IMR-90 (cell line): ENCODE measurements at regions not wholly inside any gene's neighbourhood (a gene's known extent, or its start where the extent isn't known, plus 50 kb on each side); places are given as distances from the start of the nearest gene placed in this dataset.

Source experiments
- ATAC-seq: fragments of 200-7000 bp; cut with Tn5 transposase; 2 replicates; pipeline ENCODE4 v1.9.1; 2020; ENCODE audit warnings: low read depth, mild to moderate bottlenecking, moderate library complexity
- BruUV-seq: library from RNA; stranded (reverse); fragments of 400-500 nt; replicated peaks from 2 replicates; lab custom pipeline; 2021; lab: Mats Ljungman, UMichigan
- CTCF ChIA-PET: fragments of 300-600 bp; formaldehyde crosslinking; extraction: SDS; loops from one replicate; lab custom pipeline; 2021; ENCODE audit warnings: antibody characterized with exemption; lab: Yijun Ruan, JAX
- POLR2A ChIA-PET: fragments of 300-600 bp; sonication (Branson Sonifier 250); formaldehyde crosslinking; loops from one replicate; lab custom pipeline; 2022; ENCODE audit warnings: antibody characterized with exemption; ENCODE audit not compliant: unreplicated experiment; lab: Charles Lee
- DNase-seq: peaks from one replicate; pipeline ENCODE4 v3.0.0; 2013
- H2AFZ ChIP-seq: replicated peaks from 2 replicates; pipeline ENCODE3; 2013; ENCODE audit warnings: low read length, mild to moderate bottlenecking; ENCODE audit not compliant: poor library complexity
- H2AK5ac ChIP-seq: 2 replicates; pipeline ENCODE4 v1.6.1; 2013; ENCODE audit warnings: low read depth, low read length, inconsistent platforms
- H2AK9ac ChIP-seq: replicated peaks from 2 replicates; pipeline ENCODE3; 2013; ENCODE audit warnings: mild to moderate bottlenecking, low read depth, low read length, moderate library complexity; ENCODE audit not compliant: poor library complexity
- H2BK120ac ChIP-seq: 2 replicates; pipeline ENCODE4 v1.6.1; 2013; ENCODE audit warnings: low read depth, low read length, inconsistent platforms
- H2BK15ac ChIP-seq: 3 replicates; pipeline ENCODE4 v1.6.1; 2013; ENCODE audit warnings: low read depth, low read length, inconsistent platforms
- H2BK20ac ChIP-seq: 2 replicates; pipeline ENCODE4 v1.6.1; 2013; ENCODE audit warnings: low read depth, mild to moderate bottlenecking, inconsistent platforms, low read length, moderate library complexity
- H2BK5ac ChIP-seq: 2 replicates; pipeline ENCODE4 v1.6.1; 2013; ENCODE audit warnings: mild to moderate bottlenecking, low read depth, low read length, inconsistent platforms; ENCODE audit not compliant: poor library complexity, severe bottlenecking
- H3K14ac ChIP-seq: replicated peaks from 2 replicates; pipeline ENCODE4 v1.6.1; 2013; ENCODE audit warnings: low read depth, low read length, inconsistent platforms
- H3K18ac ChIP-seq: 2 replicates; pipeline ENCODE4 v1.6.1; 2013; ENCODE audit warnings: low read depth, low read length, control low read depth
- H3K23ac ChIP-seq: 2 replicates; pipeline ENCODE4 v1.6.1; 2013; ENCODE audit warnings: low read depth, low read length, inconsistent platforms
- H3K27ac ChIP-seq: 2 replicates; pipeline ENCODE4 v1.5.1; 2013; ENCODE audit warnings: mild to moderate bottlenecking, control low read depth, low read length; ENCODE audit not compliant: insufficient read depth
- H3K27me3 ChIP-seq: 2 replicates; pipeline ENCODE4 v1.6.1; 2013; ENCODE audit warnings: low read length; ENCODE audit not compliant: control insufficient read depth, insufficient read depth
- H3K36me3 ChIP-seq: 2 replicates; pipeline ENCODE4 v1.6.1; 2013; ENCODE audit warnings: low read length, mixed read lengths; ENCODE audit not compliant: control insufficient read depth, insufficient read depth
- H3K4ac ChIP-seq: 2 replicates; pipeline ENCODE4 v1.6.1; 2013; ENCODE audit warnings: low read depth, low read length, inconsistent platforms
- H3K4me1 ChIP-seq: 2 replicates; pipeline ENCODE4 v1.6.1; 2013; ENCODE audit warnings: low read length, mixed read lengths; ENCODE audit not compliant: control insufficient read depth, insufficient read depth
- H3K4me2 ChIP-seq: 2 replicates; pipeline ENCODE4 v1.6.1; 2013; ENCODE audit warnings: low read depth, mild to moderate bottlenecking, control low read depth, low read length, moderate library complexity
- H3K4me3 ChIP-seq: 2 replicates; pipeline ENCODE4 v1.5.1; 2013; ENCODE audit warnings: low read depth, mild to moderate bottlenecking, control low read depth, low read length, moderate library complexity; ENCODE audit not compliant: insufficient read depth
- H3K56ac ChIP-seq: 2 replicates; pipeline ENCODE4 v1.6.1; 2013; ENCODE audit warnings: low read length, inconsistent platforms; ENCODE audit not compliant: insufficient read depth; ENCODE audit errors: extremely low read depth
- H3K79me1 ChIP-seq, 2 experiments: 2 replicates each; pipeline ENCODE4 v1.6.1; 2013; ENCODE audit warnings: low read length in 2 of 2, inconsistent platforms in 1 of 2, low read depth in 1 of 2
- H3K9ac ChIP-seq: 2 replicates; pipeline ENCODE4 v1.6.1; 2013; ENCODE audit warnings: low read depth, low read length, control low read depth
- H3K9me1 ChIP-seq: 2 replicates; pipeline ENCODE4 v1.6.1; 2013; ENCODE audit warnings: low read length, inconsistent platforms; ENCODE audit not compliant: insufficient read depth
- H3K9me3 ChIP-seq: 2 replicates; pipeline ENCODE4 v1.6.1; 2013; ENCODE audit warnings: low read length; ENCODE audit not compliant: control insufficient read depth, insufficient read depth
- H4K20me1 ChIP-seq: 2 replicates; pipeline ENCODE4 v1.6.1; 2013; ENCODE audit warnings: low read length, inconsistent platforms; ENCODE audit not compliant: insufficient read depth
- H4K5ac ChIP-seq: 2 replicates; pipeline ENCODE4 v1.6.1; 2013; ENCODE audit warnings: mild to moderate bottlenecking, low read depth, low read length, control low read depth
- H4K8ac ChIP-seq, 2 experiments: 2 replicates each; pipeline ENCODE4 v1.6.1; 2013; ENCODE audit warnings: low read depth in 2 of 2, low read length in 2 of 2, control low read depth in 1 of 2, inconsistent platforms in 1 of 2
- H4K91ac ChIP-seq: 2 replicates; pipeline ENCODE4 v1.6.1; 2013; ENCODE audit warnings: low read depth, low read length, inconsistent platforms; ENCODE audit not compliant: insufficient read depth
- FOS ChIP-seq: fragments of 150-350 bp; IDR thresholded peaks from 2 replicates; pipeline ENCODE4 v1.6.1; 2016; ENCODE audit warnings: low read depth, low read length
- MAZ ChIP-seq: IDR thresholded peaks from 2 replicates; pipeline ENCODE4 v1.6.1; 2012; ENCODE audit warnings: low read depth, mild to moderate bottlenecking, low read length, improper control_type of control experiment, moderate library complexity, borderline replicate concordance
- MXI1 ChIP-seq: IDR thresholded peaks from 2 replicates; pipeline ENCODE4 v1.6.1; 2012; ENCODE audit warnings: low read depth, mild to moderate bottlenecking, low read length, moderate library complexity, borderline replicate concordance
- NFE2L2 ChIP-seq: fragments of 150-350 bp; IDR thresholded peaks from 2 replicates; pipeline ENCODE4 v1.6.1; 2016; ENCODE audit warnings: low read depth, mild to moderate bottlenecking, low read length
- RCOR1 ChIP-seq: IDR thresholded peaks from 2 replicates; pipeline ENCODE4 v1.6.1; 2012; ENCODE audit warnings: mild to moderate bottlenecking, low read length, improper control_type of control experiment; ENCODE audit not compliant: insufficient replicate concordance
- RFX5 ChIP-seq: IDR thresholded peaks from 2 replicates; pipeline ENCODE4 v1.8.0; 2012; ENCODE audit warnings: low read depth, mild to moderate bottlenecking, low read length, moderate library complexity
- WGBS, 2 experiments: methylation state at CpG; one replicate each; pipeline versions ENCODE4 v1.1.5 to v1.1.7; 2013; ENCODE audit warnings: missing lambda C conversion rate in 2 of 2; ENCODE audit not compliant: insufficient read length in 1 of 2; ENCODE audit errors: extremely low coverage in 2 of 2; 5-methylcytosine and 5-hydroxymethylcytosine counted together
- dilution Hi-C: fragments of 300-500 bp; cut with HindIII; formaldehyde crosslinking; loops from one replicate; pipeline ENCODE4 v1.14.3; 2018; ENCODE audit warnings: low sequenced_read_pairs; ENCODE audit not compliant: unreplicated experiment
- in situ Hi-C: fragments of 300-500 bp; cut with MboI; formaldehyde crosslinking; loops from 3 replicates; pipeline ENCODE4 v1.14.3; 2019; ENCODE audit warnings: low sequenced_read_pairs, inconsistent platforms, mixed read lengths
- intact Hi-C: fragments of 100-400 bp; cut with micrococcal nuclease; formaldehyde crosslinking; loops from 2 replicates; pipeline ENCODE4 v1.10.0; 2022

DNA sequence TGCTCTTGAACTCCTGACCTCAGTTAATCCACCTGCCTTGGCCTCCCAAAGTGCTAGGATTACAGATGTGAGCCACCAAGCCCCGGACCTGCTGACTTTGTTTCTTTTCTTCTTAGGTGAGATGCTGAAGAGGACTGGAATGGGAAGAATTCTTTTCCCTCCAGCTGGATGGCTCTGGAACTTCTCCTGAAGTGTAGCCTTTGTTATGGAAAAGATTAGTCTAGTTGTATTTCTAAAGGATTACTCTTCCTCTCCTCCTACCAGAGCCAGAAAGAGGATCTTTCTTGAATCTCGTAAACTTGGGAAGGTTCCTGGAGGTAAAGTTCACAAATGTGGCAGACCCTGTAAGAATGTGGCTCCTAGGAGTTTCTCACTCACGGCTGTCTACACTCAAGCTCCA lies 95.4 kb upstream of the LARGE1 start:
- POLR2A ChIA-PET, result no interaction called here
- no peak overlapping the region for H4K8ac ChIP-seq
- no peak overlapping the region for H3K23ac ChIP-seq
- H4K20me1 ChIP-seq, result no peaks in the 10 kb centered on the region
- WGBS, 2 experiments, result no CpG with 5 or more reads among the region's 3 CpGs
- no peak overlapping the region for H2BK15ac ChIP-seq
- ATAC-seq, result no peak
- no peak overlapping the region for H3K4ac ChIP-seq
- H3K4me3 ChIP-seq, result no peak overlapping the region
- H3K4me2 ChIP-seq, result no peak overlapping the region
- H3K27ac ChIP-seq, result no peak overlapping the region
- no peak overlapping the region for H2BK120ac ChIP-seq
- H3K79me1 ChIP-seq, result no peaks in the 10 kb centered on the region
- intact Hi-C loops (no loop called here), dilution Hi-C loops (no loop called here), in situ Hi-C loops (no loop called here)
- no peaks in the 10 kb centered on the region for H3K4me1 ChIP-seq
- H3K27me3 ChIP-seq, result no peaks in the 10 kb centered on the region
- no peak overlapping the region for H2AK9ac ChIP-seq
- H3K56ac ChIP-seq, result no peak overlapping the region
- no peaks in the 10 kb centered on the region for H3K36me3 ChIP-seq
- no peak overlapping the region for H3K14ac ChIP-seq
- no peak overlapping the region for H3K9ac ChIP-seq
- H3K9me1 ChIP-seq, result no peaks in the 10 kb centered on the region
- TF ChIP-seq NFE2L2 (no peak), RFX5 (no peak), MXI1 (no peak), FOS (no peak), RCOR1 (no peak), MAZ (no peak)
- H3K9me3 ChIP-seq, result peaks cover 12% of the 10 kb centered on the region
- H2AFZ ChIP-seq, result no peak overlapping the region
- BruUV-seq, result no TSS peak
- no peak for DNase-seq
- no peak overlapping the region for H2BK20ac ChIP-seq
- H4K5ac ChIP-seq, result no peak overlapping the region
- H4K91ac ChIP-seq, result no peak overlapping the region
- H3K18ac ChIP-seq, result no peak overlapping the region
- no peak overlapping the region for H2BK5ac ChIP-seq
- CTCF ChIA-PET, result no interaction called here
- H2AK5ac ChIP-seq, result no peak overlapping the region
